Thyroid gland (tissue), 4 donors: ENCODE measurements at regions not wholly inside any gene's neighbourhood (a gene's known extent, or its start where the extent isn't known, plus 50 kb on each side); places are given as distances from the start of the nearest gene placed in this dataset.

Experiments
- DNase-seq, 2 donors: peaks; one replicate each; pipeline ENCODE4 v3.0.0-alpha.2; 2019
- H3K27ac ChIP-seq, 3 donors: fragments of 200-600 bp; sonication (generic); 1 replicate in 2 of 3; 2 replicates in 1 of 3; pipeline ENCODE4 v1.5.1; 2016 to 2019; ENCODE audit warnings: mild to moderate bottlenecking in 1 of 3, moderate library complexity in 1 of 3
- H3K27me3 ChIP-seq: fragments of 200-600 bp; sonication (generic); one replicate; pipeline ENCODE4 v1.5.1; 2019
- H3K36me3 ChIP-seq, 2 donors: fragments of 200-600 bp; sonication (generic); one replicate each; pipeline ENCODE4 v1.5.1; 2016 to 2019
- H3K4me1 ChIP-seq, 2 donors: fragments of 200-600 bp; sonication (generic); one replicate each; pipeline ENCODE4 v1.5.1; 2017 to 2019
- H3K4me3 ChIP-seq, 3 donors: fragments of 200-600 bp; sonication (generic); replicated peaks in 1 of 3; 1 replicate in 2 of 3; 2 replicates in 1 of 3; pipeline ENCODE4 v1.5.1; 2016; ENCODE audit warnings: mild to moderate bottlenecking in 1 of 3
- H3K9me3 ChIP-seq: fragments of 200-600 bp; sonication (generic); one replicate; pipeline ENCODE4 v1.5.1; 2017
- POLR2A ChIP-seq, 2 donors: fragments of 450-650 bp; IDR thresholded peaks; one replicate each; pipeline ENCODE4 v1.6.1; 2017; ENCODE audit warnings: antibody characterized with exemption in 2 of 2, mild to moderate bottlenecking in 2 of 2, moderate library complexity in 1 of 2
- whole genome bisulfite sequencing, 2 donors: methylation state at CpG; one replicate each; pipeline ENCODE4 v1.1.5; 2017; 5-methylcytosine and 5-hydroxymethylcytosine counted together
- intact Hi-C: fragments of 100-400 bp; cut with DNase I; formaldehyde crosslinking; loops from one replicate; pipeline ENCODE4 v1.15.1; 2023
- TF ChIP-seq, protein P1 (sequence below), 6 experiments: fragments of 200-600 bp in 3 of 6; fragments of 450-650 bp in 3 of 6; sonication (generic) in 3 of 6; IDR thresholded peaks; one replicate each; pipeline ENCODE4 v1.5.1; 2016 to 2019; ENCODE audit warnings: antibody characterized with exemption in 6 of 6, mild to moderate bottlenecking in 2 of 6, inconsistent platforms in 1 of 6, moderate library complexity in 1 of 6

DNA sequence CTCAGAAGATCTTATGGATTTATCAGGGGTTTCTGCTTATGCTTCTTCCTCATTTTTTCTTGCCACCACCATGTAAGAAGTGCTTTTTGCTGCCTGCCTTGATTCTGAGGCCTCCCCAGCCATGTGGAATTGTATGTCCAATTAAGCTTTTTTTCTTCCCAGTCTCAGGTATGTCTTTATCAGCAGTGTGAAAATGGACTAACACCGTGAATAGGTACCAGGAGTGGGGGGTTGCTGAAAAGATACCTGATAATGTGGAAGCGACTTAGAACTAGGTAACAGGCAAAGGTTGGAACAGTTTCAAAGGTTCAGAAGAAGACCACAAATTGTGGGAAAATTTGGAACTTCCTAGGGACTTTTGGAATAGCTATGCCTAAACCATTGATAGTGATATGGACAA is 1222.5 kb upstream of the NUDT12 start:
- H3K27ac ChIP-seq, result no peak overlapping the region
- H3K36me3 ChIP-seq, result no peaks in the 10 kb centered on the region
- H3K4me1 ChIP-seq, result no peaks in the 10 kb centered on the region
- intact Hi-C loops, result no loop called here
- TF ChIP-seq, protein P1, sequence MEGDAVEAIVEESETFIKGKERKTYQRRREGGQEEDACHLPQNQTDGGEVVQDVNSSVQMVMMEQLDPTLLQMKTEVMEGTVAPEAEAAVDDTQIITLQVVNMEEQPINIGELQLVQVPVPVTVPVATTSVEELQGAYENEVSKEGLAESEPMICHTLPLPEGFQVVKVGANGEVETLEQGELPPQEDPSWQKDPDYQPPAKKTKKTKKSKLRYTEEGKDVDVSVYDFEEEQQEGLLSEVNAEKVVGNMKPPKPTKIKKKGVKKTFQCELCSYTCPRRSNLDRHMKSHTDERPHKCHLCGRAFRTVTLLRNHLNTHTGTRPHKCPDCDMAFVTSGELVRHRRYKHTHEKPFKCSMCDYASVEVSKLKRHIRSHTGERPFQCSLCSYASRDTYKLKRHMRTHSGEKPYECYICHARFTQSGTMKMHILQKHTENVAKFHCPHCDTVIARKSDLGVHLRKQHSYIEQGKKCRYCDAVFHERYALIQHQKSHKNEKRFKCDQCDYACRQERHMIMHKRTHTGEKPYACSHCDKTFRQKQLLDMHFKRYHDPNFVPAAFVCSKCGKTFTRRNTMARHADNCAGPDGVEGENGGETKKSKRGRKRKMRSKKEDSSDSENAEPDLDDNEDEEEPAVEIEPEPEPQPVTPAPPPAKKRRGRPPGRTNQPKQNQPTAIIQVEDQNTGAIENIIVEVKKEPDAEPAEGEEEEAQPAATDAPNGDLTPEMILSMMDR (IDR thresholded peaks at IDR 0.05), result no peak
- no peak for TF ChIP-seq POLR2A (IDR thresholded peaks at IDR 0.05)
- WGBS, 2 donors, result 92 to 94% methylated on average over 2 of the region's 2 CpGs
- no peaks in the 10 kb centered on the region for H3K9me3 ChIP-seq
- H3K27me3 ChIP-seq, result no peaks in the 10 kb centered on the region
- H3K4me3 ChIP-seq, result no peak overlapping the region
- no peak for DNase-seq

DNA sequence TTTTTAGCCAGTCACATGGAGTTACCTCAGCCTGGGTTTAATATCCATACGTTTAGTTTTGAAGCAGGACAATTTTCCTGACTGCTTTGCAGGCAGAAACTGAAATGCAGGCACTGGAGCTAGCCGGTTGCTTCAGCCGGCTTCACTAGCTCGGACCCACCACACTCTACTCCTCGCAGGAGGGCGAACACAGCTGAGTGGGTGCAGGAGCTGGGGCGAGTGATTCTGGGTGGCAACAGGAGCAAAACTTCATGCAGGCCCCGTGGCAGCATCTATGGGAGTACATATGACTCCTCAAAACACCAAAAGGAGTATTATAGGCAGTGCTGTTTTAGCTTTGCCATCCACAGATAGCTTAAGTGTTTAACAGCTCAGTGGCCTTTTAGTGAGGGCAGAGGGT is 1211.8 kb upstream of the NUDT12 start:
- WGBS, 2 donors, result 92 to 94% methylated on average over 8 of the region's 8 CpGs
- no peak for DNase-seq
- H3K4me1 ChIP-seq, result no peaks in the 10 kb centered on the region
- intact Hi-C loops, result no loop called here
- no peak overlapping the region for H3K4me3 ChIP-seq
- H3K27ac ChIP-seq, result no peak overlapping the region
- no peaks in the 10 kb centered on the region for H3K27me3 ChIP-seq
- TF ChIP-seq, protein P1 (IDR thresholded peaks at IDR 0.05), result no peak
- H3K9me3 ChIP-seq, result no peaks in the 10 kb centered on the region
- H3K36me3 ChIP-seq, result no peaks in the 10 kb centered on the region

DNA sequence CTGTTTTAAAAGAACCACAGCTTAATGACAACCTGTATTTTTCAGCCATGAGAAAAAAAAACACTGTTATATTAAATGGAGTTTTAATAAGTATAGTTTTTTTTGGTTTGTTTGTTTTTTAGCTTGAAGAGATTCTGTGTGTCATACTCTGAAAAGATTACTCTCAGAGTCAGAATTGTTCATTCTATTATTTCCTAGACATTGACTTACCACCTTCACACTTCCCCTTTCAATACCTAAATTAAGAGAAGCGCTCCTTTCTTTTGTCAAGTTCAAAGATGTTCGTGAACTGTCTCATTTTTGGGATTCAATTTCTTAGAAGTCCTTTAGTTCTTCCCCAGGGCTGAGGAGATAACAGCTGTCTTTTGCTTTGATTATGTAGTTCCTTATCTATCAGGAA is 1201.6 kb upstream of the NUDT12 start:
- no peak for DNase-seq
- Histone ChIP-seq H3K36me3 (no peaks in the 10 kb centered on the region), H3K9me3 (no peaks in the 10 kb centered on the region), H3K4me3 (no peak overlapping the region), H3K27me3 (no peaks in the 10 kb centered on the region), H3K27ac (no peak overlapping the region), H3K4me1 (no peaks in the 10 kb centered on the region)
- TF ChIP-seq, protein P1 (IDR thresholded peaks at IDR 0.05), result no peak
- no peak for TF ChIP-seq POLR2A (IDR thresholded peaks at IDR 0.05)
- intact Hi-C loops, result no loop called here
- WGBS, 2 donors, result 94% methylated on average over 2 of the region's 2 CpGs

DNA sequence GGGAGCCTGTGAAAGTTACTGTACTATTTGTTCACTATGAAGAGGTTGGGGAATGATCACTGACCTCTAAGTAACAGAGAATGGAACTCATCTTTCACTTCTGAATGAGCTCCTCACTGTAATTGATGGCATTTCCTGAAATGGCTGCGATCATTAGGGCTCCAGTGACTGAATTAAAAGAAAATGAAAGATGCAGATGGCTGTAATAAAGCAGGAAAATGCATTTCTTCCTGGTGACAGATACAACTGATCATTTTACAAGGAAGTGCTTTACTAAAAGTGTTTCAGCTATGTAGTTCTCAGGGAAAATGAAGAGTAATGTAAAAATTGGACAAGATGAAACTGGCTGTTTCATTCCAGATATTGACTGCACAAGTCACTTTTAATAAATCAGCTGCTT is 1200.6 kb upstream of the NUDT12 start:
- no peaks in the 10 kb centered on the region for H3K9me3 ChIP-seq
- no peak overlapping the region for H3K4me3 ChIP-seq
- TF ChIP-seq POLR2A (IDR thresholded peaks at IDR 0.05), result no peak
- TF ChIP-seq, protein P1 (IDR thresholded peaks at IDR 0.05), result no peak
- no peaks in the 10 kb centered on the region for H3K36me3 ChIP-seq
- DNase-seq, result no peak
- H3K27me3 ChIP-seq, result no peaks in the 10 kb centered on the region
- no peaks in the 10 kb centered on the region for H3K4me1 ChIP-seq
- intact Hi-C loops, result no loop called here
- H3K27ac ChIP-seq, result no peak overlapping the region
- 63 to 68% methylated on average over 1 of the region's 1 CpG for WGBS, 2 donors

DNA sequence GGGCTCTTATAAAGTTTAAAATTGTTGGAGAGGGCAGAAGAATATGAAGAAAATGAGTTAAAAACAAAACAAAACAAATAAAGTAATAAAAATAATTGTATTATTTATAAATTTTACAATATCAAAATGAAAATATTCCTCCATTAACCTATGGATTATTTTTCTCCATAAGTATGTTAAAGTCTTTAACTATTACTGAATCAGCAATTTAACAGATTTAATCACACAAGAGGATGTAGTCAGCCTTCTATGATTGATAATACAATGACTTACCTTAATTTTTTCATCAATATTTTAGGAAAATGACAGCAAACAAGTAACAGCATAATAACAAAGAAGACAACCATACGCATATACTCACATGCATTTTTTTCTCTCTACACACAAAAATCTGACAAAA is 1195.3 kb upstream of the NUDT12 start:
- no peaks in the 10 kb centered on the region for H3K9me3 ChIP-seq
- 95 to 96% methylated on average over 1 of the region's 1 CpG for WGBS, 2 donors
- no peak for DNase-seq
- no peak overlapping the region for H3K4me3 ChIP-seq
- H3K4me1 ChIP-seq, result no peaks in the 10 kb centered on the region
- intact Hi-C loops, result no loop called here
- H3K27me3 ChIP-seq, result no peaks in the 10 kb centered on the region
- TF ChIP-seq POLR2A (IDR thresholded peaks at IDR 0.05), result no peak
- TF ChIP-seq, protein P1 (IDR thresholded peaks at IDR 0.05), result no peak
- no peaks in the 10 kb centered on the region for H3K36me3 ChIP-seq
- H3K27ac ChIP-seq, result no peak overlapping the region
